ENCODE measurements at regions not wholly inside any gene's neighbourhood (a gene's known extent, or its start where the extent isn't known, plus 50 kb on each side); places are given as distances from the start of the nearest gene placed in this dataset.

DNA sequence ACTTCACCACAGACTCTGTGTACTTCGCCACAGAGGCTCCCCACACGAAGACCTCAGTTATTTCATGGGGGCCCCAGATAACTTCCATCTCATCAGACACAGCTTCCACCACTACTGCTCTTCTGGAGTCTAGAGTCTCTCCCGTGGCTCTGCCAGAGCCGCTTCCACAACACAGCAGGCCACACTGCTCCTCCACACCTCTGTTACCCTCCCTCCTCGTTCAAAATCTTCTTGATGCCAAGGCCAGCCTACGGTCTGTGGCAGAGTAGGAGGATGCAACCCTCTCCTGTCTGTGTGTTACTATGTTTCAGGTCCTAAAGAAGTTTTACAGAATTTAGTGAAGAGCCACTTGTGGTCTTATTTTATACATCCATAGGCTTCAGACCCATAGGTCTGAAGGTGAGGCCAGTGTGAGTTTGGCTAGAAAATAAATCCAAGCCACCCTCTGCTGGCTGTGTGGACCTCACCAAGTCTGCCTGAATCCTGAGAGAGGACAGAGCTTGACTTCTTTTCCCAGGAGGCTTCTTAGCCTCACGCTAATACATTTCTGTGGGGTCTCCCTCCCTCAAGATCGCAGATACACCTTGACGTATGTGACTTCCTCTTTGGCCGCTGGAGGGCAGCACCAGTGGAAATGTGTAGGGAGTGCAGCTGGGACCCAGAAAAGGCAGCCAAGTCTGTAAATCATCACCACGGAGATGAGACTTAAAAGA is 197.7 kb downstream of the FAXC start:
- TF ChIP-seq, protein P1, sequence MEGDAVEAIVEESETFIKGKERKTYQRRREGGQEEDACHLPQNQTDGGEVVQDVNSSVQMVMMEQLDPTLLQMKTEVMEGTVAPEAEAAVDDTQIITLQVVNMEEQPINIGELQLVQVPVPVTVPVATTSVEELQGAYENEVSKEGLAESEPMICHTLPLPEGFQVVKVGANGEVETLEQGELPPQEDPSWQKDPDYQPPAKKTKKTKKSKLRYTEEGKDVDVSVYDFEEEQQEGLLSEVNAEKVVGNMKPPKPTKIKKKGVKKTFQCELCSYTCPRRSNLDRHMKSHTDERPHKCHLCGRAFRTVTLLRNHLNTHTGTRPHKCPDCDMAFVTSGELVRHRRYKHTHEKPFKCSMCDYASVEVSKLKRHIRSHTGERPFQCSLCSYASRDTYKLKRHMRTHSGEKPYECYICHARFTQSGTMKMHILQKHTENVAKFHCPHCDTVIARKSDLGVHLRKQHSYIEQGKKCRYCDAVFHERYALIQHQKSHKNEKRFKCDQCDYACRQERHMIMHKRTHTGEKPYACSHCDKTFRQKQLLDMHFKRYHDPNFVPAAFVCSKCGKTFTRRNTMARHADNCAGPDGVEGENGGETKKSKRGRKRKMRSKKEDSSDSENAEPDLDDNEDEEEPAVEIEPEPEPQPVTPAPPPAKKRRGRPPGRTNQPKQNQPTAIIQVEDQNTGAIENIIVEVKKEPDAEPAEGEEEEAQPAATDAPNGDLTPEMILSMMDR (IDR thresholded peaks at IDR 0.05) = peak in 2 of 4 experiments; percentile 48 to 55
- no peak for TF ChIP-seq POLR2AphosphoS5 (IDR thresholded peaks at IDR 0.05)
